Pancreas (tissue), 10 donors: ENCODE measurements at regions not wholly inside any gene's neighbourhood (a gene's known extent, or its start where the extent isn't known, plus 50 kb on each side); places are given as distances from the start of the nearest gene placed in this dataset.

ENCODE experiments used
- ATAC-seq, 4 donors: fragments of 200-7000 bp; cut with Tn5 transposase; one replicate each; pipeline versions ENCODE4 v1.8.0 to v1.9.1; 2020; ENCODE audit warnings: mild to moderate bottlenecking in 4 of 4, moderate library complexity in 4 of 4
- DNase-seq, 6 donors: peaks; one replicate each; pipeline ENCODE4 v3.0.0-alpha.2; 2020
- FAIRE-seq: peaks from 2 replicates; lab custom pipeline; 2012; peaks lifted over from hg19 to GRCh38; lab: Jason Lieb, UNC
- H3K27ac ChIP-seq, 4 donors: fragments of 200-600 bp; sonication (generic); 1 replicate in 3 of 4; 2 replicates in 1 of 4; pipeline versions ENCODE4 v1.5.0 to v1.8.0; 2020
- H3K27me3 ChIP-seq, 4 donors: fragments of 200-600 bp; one replicate each; pipeline ENCODE4 v1.8.0; 2021
- H3K36me3 ChIP-seq, 3 donors: fragments of 200-600 bp; sonication (generic) in 1 of 3; one replicate each; pipeline versions ENCODE4 v1.5.0 to v1.8.0; 2020 to 2021
- H3K4me1 ChIP-seq, 3 donors: fragments of 200-600 bp; one replicate each; pipeline ENCODE4 v1.8.0; 2021
- H3K4me3 ChIP-seq, 4 donors: fragments of 200-600 bp; sonication (generic) in 2 of 4; one replicate each; pipeline versions ENCODE4 v1.5.0 to v1.8.0; 2020 to 2021
- H3K9me3 ChIP-seq, 4 donors: fragments of 200-600 bp; one replicate each; pipeline ENCODE4 v1.8.0; 2021
- CTCF ChIP-seq, 4 donors: fragments of 200-600 bp; sonication (generic) in 3 of 4; IDR thresholded peaks; one replicate each; pipeline versions ENCODE4 v1.5.0 to v1.8.0; 2021; ENCODE audit warnings: antibody characterized with exemption in 4 of 4
- WGBS, 2 donors: extraction: QIAGEN DNeasy Blood & Tissue Kit; methylation state at CpG; one replicate each; pipeline ENCODE4 v1.1.7; 2013; 5-methylcytosine and 5-hydroxymethylcytosine counted together
- intact Hi-C, 3 donors: fragments of 100-400 bp; cut with DNase I; formaldehyde crosslinking; loops; one replicate each; pipeline versions ENCODE4 v1.11.1 to v1.14.2; 2022
- donor health status: healthy with polysubstance abuse.
- donor health status: DM: no; HTN: no; CAD: no; lungs with moderate emphysema.
- donor health status: DM: no; HTN: no; CAD: no.
- donor health status: control.
- donor health status: control.
- donor health status: Bipolar disorder and iron deficiency.
- donor health status: DM: yes; HTN: yes; CAD: no.
- donor health status: DM: no; HTN: no; CAD: no.
- donor health status: DM: no; HTN: no; CAD: no.
- donor health status: DM: yes; HTN: yes; CAD: no.

GRCh38 chr11:43583548-43583947 lies 97.0 kb upstream of the HSD17B12 start:
- FAIRE-seq (no peak), ATAC-seq (no peak), DNase-seq (no peak)
- peaks cover 0 to 29% (median 5%) of the 10 kb centered on the region in 4 donors for H3K27me3 ChIP-seq
- H3K4me1 ChIP-seq: peaks cover 0 to 10% (median 3%) of the 10 kb centered on the region in 3 donors
- no peaks in the 10 kb centered on the region for H3K36me3 ChIP-seq
- WGBS, 2 donors: 20 to 25% methylated on average over 6 of the region's 6 CpGs
- TF ChIP-seq CTCF (IDR thresholded peaks at IDR 0.05): no peak
- no peak overlapping the region for H3K4me3 ChIP-seq
- H3K9me3 ChIP-seq: no peaks in the 10 kb centered on the region
- no peak overlapping the region for H3K27ac ChIP-seq
- intact Hi-C loops: no loop called here

GRCh38 chr11:43585877-43586608 lies 94.5 kb upstream of the HSD17B12 start:
- no peak overlapping the region for H3K27ac ChIP-seq
- H3K36me3 ChIP-seq: no peaks in the 10 kb centered on the region
- no peak for FAIRE-seq
- DNase-seq: no peak
- no peaks in the 10 kb centered on the region for H3K9me3 ChIP-seq
- no peak for ATAC-seq
- peaks cover 0 to 29% (median 5%) of the 10 kb centered on the region in 4 donors for H3K27me3 ChIP-seq
- peaks cover 0 to 5% (median 1%) of the 10 kb centered on the region in 3 donors for H3K4me1 ChIP-seq
- TF ChIP-seq CTCF (IDR thresholded peaks at IDR 0.05): no peak
- WGBS, 2 donors: 68 to 83% methylated on average over 1 of the region's 1 CpG
- no peak overlapping the region for H3K4me3 ChIP-seq
- intact Hi-C loops: no loop called here

- DNase-seq (no peak), FAIRE-seq (no peak), ATAC-seq (no peak)
- intact Hi-C loops: no loop called here
- Histone ChIP-seq H3K4me1 (no peaks in the 10 kb centered on the region), H3K27me3 (peaks cover 0 to 10% (median under 1%) of the 10 kb centered on the region in 4 donors), H3K27ac (no peak overlapping the region), H3K9me3 (no peaks in the 10 kb centered on the region), H3K4me3 (no peak overlapping the region), H3K36me3 (no peaks in the 10 kb centered on the region)
- 41 to 49% methylated on average over 5 of the region's 5 CpGs for WGBS, 2 donors
- TF ChIP-seq CTCF (IDR thresholded peaks at IDR 0.05): no peak
Observed at GRCh38 chr11:43589601-43590250, 90.8 kb upstream of the HSD17B12 start.

- intact Hi-C loops: no loop called here
- ATAC-seq: no peak
- no peak for FAIRE-seq
- TF ChIP-seq CTCF (IDR thresholded peaks at IDR 0.05): no peak
- WGBS, 2 donors: 26 to 42% methylated on average over 1 of the region's 1 CpG
- H3K27me3 ChIP-seq: peaks cover 0 to 9% (median 0%) of the 10 kb centered on the region in 4 donors
- H3K4me3 ChIP-seq: no peak overlapping the region
- no peaks in the 10 kb centered on the region for H3K36me3 ChIP-seq
- DNase-seq: no peak
- no peak overlapping the region for H3K27ac ChIP-seq
- H3K4me1 ChIP-seq: no peaks in the 10 kb centered on the region
- H3K9me3 ChIP-seq: no peaks in the 10 kb centered on the region
Observed at GRCh38 chr11:43601511-43601910, 79.0 kb upstream of the HSD17B12 start.

- peaks cover 0 to 9% (median 0%) of the 10 kb centered on the region in 4 donors for H3K27me3 ChIP-seq
- 72 to 82% methylated on average over 2 of the region's 2 CpGs for WGBS, 2 donors
- intact Hi-C loops: no loop called here
- no peak for TF ChIP-seq CTCF (IDR thresholded peaks at IDR 0.05)
- FAIRE-seq (no peak), DNase-seq (no peak), ATAC-seq (no peak)
- no peak overlapping the region for H3K27ac ChIP-seq
- no peak overlapping the region for H3K4me3 ChIP-seq
- no peaks in the 10 kb centered on the region for H3K9me3 ChIP-seq
- no peaks in the 10 kb centered on the region for H3K36me3 ChIP-seq
- no peaks in the 10 kb centered on the region for H3K4me1 ChIP-seq
Observed at GRCh38 chr11:43602670-43603069, 77.9 kb upstream of the HSD17B12 start.
